GM19035 (cell line): ENCODE measurements at regions not wholly inside any gene's neighbourhood (a gene's known extent, or its start where the extent isn't known, plus 50 kb on each side); places are given as distances from the start of the nearest gene placed in this dataset.

Experiments used
- ATAC-seq: cut with Tn5 transposase; IDR thresholded peaks from one replicate; pipeline ENCODE4 v1.9.1; 2021; ENCODE audit not compliant: unreplicated experiment

- no peak for ATAC-seq
Measured at GRCh38 chr5:37926732-37927131, 86.9 kb upstream of the GDNF start.

- no peak for ATAC-seq
Measured at GRCh38 chr5:37921452-37921851, 81.6 kb upstream of the GDNF start.

- no peak for ATAC-seq
Measured at GRCh38 chr5:37918424-37918823, 78.6 kb upstream of the GDNF start.

- no peak for ATAC-seq
Measured at GRCh38 chr5:37916525-37916924, 76.7 kb upstream of the GDNF start.

GRCh38 chr5:37915097-37915736 lies 75.4 kb upstream of the GDNF start:
- ATAC-seq, result peak; percentile 90

- peak; percentile 87 for ATAC-seq
Measured at GRCh38 chr5:37909610-37910266, 69.9 kb upstream of the GDNF start.

- ATAC-seq, result no peak
Measured at GRCh38 chr5:37906416-37906815, 66.6 kb upstream of the GDNF start.

GRCh38 chr5:37905230-37905629 lies 65.4 kb upstream of the GDNF start:
- ATAC-seq, result no peak

- ATAC-seq, result no peak
Measured at GRCh38 chr5:37902323-37902722, 62.5 kb upstream of the GDNF start.

GRCh38 chr5:37900692-37901091 lies 60.9 kb upstream of the GDNF start:
- ATAC-seq, result no peak

- no peak for ATAC-seq
Measured at GRCh38 chr5:37899037-37899436, 59.2 kb upstream of the GDNF start.

GRCh38 chr5:37896159-37896558 lies 56.3 kb upstream of the GDNF start:
- no peak for ATAC-seq

- ATAC-seq, result no peak
Measured at GRCh38 chr5:37893434-37894134, 53.7 kb upstream of the GDNF start.

- ATAC-seq, result no peak
Measured at GRCh38 chr5:37892586-37892985, 52.7 kb upstream of the GDNF start.

- ATAC-seq, result no peak
Measured at GRCh38 chr5:37891832-37892231, 52.0 kb upstream of the GDNF start.

GRCh38 chr5:37889612-37890317 lies 49.9 kb upstream of the GDNF start:
- ATAC-seq, result no peak
